ENCODE measurements at regions not wholly inside any gene's neighbourhood (a gene's known extent, or its start where the extent isn't known, plus 50 kb on each side); places are given as distances from the start of the nearest gene placed in this dataset.

- TF ChIP-seq, protein P1, sequence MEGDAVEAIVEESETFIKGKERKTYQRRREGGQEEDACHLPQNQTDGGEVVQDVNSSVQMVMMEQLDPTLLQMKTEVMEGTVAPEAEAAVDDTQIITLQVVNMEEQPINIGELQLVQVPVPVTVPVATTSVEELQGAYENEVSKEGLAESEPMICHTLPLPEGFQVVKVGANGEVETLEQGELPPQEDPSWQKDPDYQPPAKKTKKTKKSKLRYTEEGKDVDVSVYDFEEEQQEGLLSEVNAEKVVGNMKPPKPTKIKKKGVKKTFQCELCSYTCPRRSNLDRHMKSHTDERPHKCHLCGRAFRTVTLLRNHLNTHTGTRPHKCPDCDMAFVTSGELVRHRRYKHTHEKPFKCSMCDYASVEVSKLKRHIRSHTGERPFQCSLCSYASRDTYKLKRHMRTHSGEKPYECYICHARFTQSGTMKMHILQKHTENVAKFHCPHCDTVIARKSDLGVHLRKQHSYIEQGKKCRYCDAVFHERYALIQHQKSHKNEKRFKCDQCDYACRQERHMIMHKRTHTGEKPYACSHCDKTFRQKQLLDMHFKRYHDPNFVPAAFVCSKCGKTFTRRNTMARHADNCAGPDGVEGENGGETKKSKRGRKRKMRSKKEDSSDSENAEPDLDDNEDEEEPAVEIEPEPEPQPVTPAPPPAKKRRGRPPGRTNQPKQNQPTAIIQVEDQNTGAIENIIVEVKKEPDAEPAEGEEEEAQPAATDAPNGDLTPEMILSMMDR (IDR thresholded peaks at IDR 0.05; ENCODE audit: control extremely low read depth, extremely low read depth, low read depth, missing control alignments) = no peak
- CTCF ChIA-PET = no interaction called here
- POLR2A ChIA-PET = no interaction called here
- DNase-seq (ENCODE audit: extremely low spot score) = no peak
These were observed 408.8 kb downstream of the INSC start for GRCh38 chr11:15523543-15523942.

GRCh38 chr11:15525582-15525981, 410.9 kb downstream of the INSC start:
- no peak for DNase-seq (ENCODE audit: extremely low spot score)
- POLR2A ChIA-PET = no interaction called here
- CTCF ChIA-PET = no interaction called here
- TF ChIP-seq, protein P1 (IDR thresholded peaks at IDR 0.05; ENCODE audit: control extremely low read depth, extremely low read depth, low read depth, missing control alignments) = no peak

- ChIA-PET POLR2A (no interaction called here), CTCF (interaction anchor here (1.0 kb wide), 1 partner anchor 13 kb away, joined by 3 read pairs; no protein-coding TSS in a partner anchor)
- no peak for DNase-seq (ENCODE audit: extremely low spot score)
- TF ChIP-seq, protein P1 (IDR thresholded peaks at IDR 0.05; ENCODE audit: control extremely low read depth, extremely low read depth, low read depth, missing control alignments) = no peak
These were observed 411.3 kb downstream of the INSC start for GRCh38 chr11:15526032-15526431.

- TF ChIP-seq, protein P1 (IDR thresholded peaks at IDR 0.05; ENCODE audit: control extremely low read depth, extremely low read depth, low read depth, missing control alignments) = no peak
- no peak for DNase-seq (ENCODE audit: extremely low spot score)
- POLR2A ChIA-PET = no interaction called here
- CTCF ChIA-PET = interaction anchor here (1.0 kb wide), 1 partner anchor 12 kb away, joined by 3 read pairs; no protein-coding TSS in a partner anchor
These were observed 412.2 kb downstream of the INSC start for GRCh38 chr11:15526859-15527450.

DNA sequence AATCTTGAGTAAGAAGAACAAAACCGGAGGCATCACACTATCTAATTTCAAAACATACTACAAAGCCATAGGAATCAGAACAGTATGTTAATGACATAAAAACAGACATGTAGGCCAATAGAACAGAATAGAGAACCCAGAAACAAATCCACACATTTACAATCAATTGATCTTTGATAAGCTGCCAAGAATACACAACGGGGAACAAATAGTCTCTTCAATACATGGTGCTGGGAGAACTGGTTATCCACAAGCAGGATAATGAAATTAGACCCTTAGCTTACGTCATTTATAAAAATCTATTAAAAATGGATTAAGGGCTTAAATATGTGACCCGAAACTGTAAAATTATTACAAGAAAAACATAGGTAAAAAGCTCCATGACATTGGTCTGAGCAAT, 417.7 kb downstream of the INSC start:
- ChIA-PET CTCF (no interaction called here), POLR2A (no interaction called here)
- no peak for DNase-seq (ENCODE audit: extremely low spot score)
- TF ChIP-seq, protein P1 (IDR thresholded peaks at IDR 0.05; ENCODE audit: control extremely low read depth, extremely low read depth, low read depth, missing control alignments) = no peak

- CTCF ChIA-PET = no interaction called here
- POLR2A ChIA-PET = no interaction called here
- DNase-seq (ENCODE audit: extremely low spot score) = no peak
- TF ChIP-seq, protein P1 (IDR thresholded peaks at IDR 0.05; ENCODE audit: control extremely low read depth, extremely low read depth, low read depth, missing control alignments) = no peak
These were observed 419.5 kb downstream of the INSC start for GRCh38 chr11:15534266-15534665.
